AG10803 (cell line): ENCODE measurements at regions not wholly inside any gene's neighbourhood (a gene's known extent, or its start where the extent isn't known, plus 50 kb on each side); places are given as distances from the start of the nearest gene placed in this dataset.

Source experiments
- DNase-seq: peaks from one replicate; pipeline ENCODE4 v3.0.0; 2010; ENCODE audit warnings: low read depth
- H3K4me3 ChIP-seq: 2 replicates; pipeline ENCODE4 v1.5.1; 2011; ENCODE audit warnings: mild to moderate bottlenecking, low read length, control low read depth
- CTCF ChIP-seq: conservative IDR thresholded peaks from 2 replicates; pipeline ENCODE4 v1.5.1; 2011; ENCODE audit warnings: mild to moderate bottlenecking, low read length, control low read depth, inconsistent platforms

- no peak overlapping the region for H3K4me3 ChIP-seq
- no peak for TF ChIP-seq CTCF
- DNase-seq = no peak
Observed at GRCh38 chr22:25490896-25491295, 73.6 kb upstream of the GRK3 start.

- TF ChIP-seq CTCF = no peak
- DNase-seq = no peak
- H3K4me3 ChIP-seq = no peak overlapping the region
Observed at GRCh38 chr22:25492162-25492561, 72.3 kb upstream of the GRK3 start.

- TF ChIP-seq CTCF = no peak
- no peak overlapping the region for H3K4me3 ChIP-seq
- no peak for DNase-seq
Observed at GRCh38 chr22:25492841-25493734, 71.4 kb upstream of the GRK3 start.

GRCh38 chr22:25493794-25494193 lies 70.7 kb upstream of the GRK3 start:
- no peak for TF ChIP-seq CTCF
- DNase-seq = no peak
- no peak overlapping the region for H3K4me3 ChIP-seq

GRCh38 chr22:25494774-25495173 lies 69.7 kb upstream of the GRK3 start:
- no peak overlapping the region for H3K4me3 ChIP-seq
- no peak for DNase-seq
- TF ChIP-seq CTCF = no peak

GRCh38 chr22:25495285-25495684 lies 69.2 kb upstream of the GRK3 start:
- no peak for TF ChIP-seq CTCF
- H3K4me3 ChIP-seq = no peak overlapping the region
- no peak for DNase-seq

- H3K4me3 ChIP-seq = no peak overlapping the region
- DNase-seq = no peak
- no peak for TF ChIP-seq CTCF
Observed at GRCh38 chr22:25496396-25497064, 67.9 kb upstream of the GRK3 start.
